Liver (tissue), 3 donors: ENCODE measurements at regions not wholly inside any gene's neighbourhood (a gene's known extent, or its start where the extent isn't known, plus 50 kb on each side); places are given as distances from the start of the nearest gene placed in this dataset.

Source experiments
- CTCF ChIP-seq: fragments of 150-350 bp; IDR thresholded peaks from 2 replicates; pipeline ENCODE4 v1.5.1; 2017; ENCODE audit warnings: improper control_type of control experiment, low read depth, low read length; ENCODE audit not compliant: missing input control
- EGR1 ChIP-seq, 2 donors: IDR thresholded peaks; 2 replicates each; pipeline ENCODE4 v1.6.1; 2016 to 2018; ENCODE audit warnings: antibody characterized with exemption in 2 of 2, low read depth in 2 of 2
- FOXA1 ChIP-seq: IDR thresholded peaks from 2 replicates; pipeline ENCODE4 v1.6.1; 2016; ENCODE audit warnings: antibody characterized with exemption
- HNF4G ChIP-seq: IDR thresholded peaks from 2 replicates; pipeline ENCODE4 v1.6.1; 2016; ENCODE audit warnings: antibody characterized with exemption
- JUND ChIP-seq, 2 donors: IDR thresholded peaks; 2 replicates each; pipeline ENCODE4 v1.6.1; 2016; ENCODE audit warnings: antibody characterized with exemption in 2 of 2
- RAD21 ChIP-seq, 2 donors: IDR thresholded peaks; 2 replicates each; pipeline ENCODE4 v1.6.1; 2016; ENCODE audit warnings: antibody characterized with exemption in 2 of 2, mild to moderate bottlenecking in 2 of 2
- REST ChIP-seq: IDR thresholded peaks from 2 replicates; pipeline ENCODE4 v1.6.1; 2016; ENCODE audit warnings: antibody characterized with exemption, mild to moderate bottlenecking
- SP1 ChIP-seq: IDR thresholded peaks from 2 replicates; pipeline ENCODE4 v1.6.1; 2018; ENCODE audit warnings: antibody characterized with exemption, mild to moderate bottlenecking
- YY1 ChIP-seq: IDR thresholded peaks from 2 replicates; pipeline ENCODE4 v1.6.1; 2016; ENCODE audit warnings: antibody characterized with exemption, mild to moderate bottlenecking
- donor health status: healthy.
- donor health status: healthy.

GRCh38 chr17:55990332-55991006 lies 162.8 kb upstream of the ANKFN1 start:
- TF ChIP-seq RAD21 (IDR thresholded peaks at IDR 0.05) (no peak), REST (no peak), CTCF (no peak), YY1 (no peak), FOXA1 (no peak), JUND (IDR thresholded peaks at IDR 0.05) (no peak), SP1 (no peak), HNF4G (no peak), EGR1 (IDR thresholded peaks at IDR 0.05; ENCODE audit: low read depth in 2 of 2) (no peak)
